Ascending aorta (tissue), 2 donors: ENCODE measurements at regions not wholly inside any gene's neighbourhood (a gene's known extent, or its start where the extent isn't known, plus 50 kb on each side); places are given as distances from the start of the nearest gene placed in this dataset.

Experiments
- DNase-seq, 2 donors: peaks; one replicate each; pipeline ENCODE4 v3.0.0-alpha.2; 2019; ENCODE audit warnings: low spot score in 2 of 2
- H3K27ac ChIP-seq, 2 donors: fragments of 200-600 bp; sonication (generic); one replicate each; pipeline ENCODE4 v1.5.1; 2016 to 2017; ENCODE audit warnings: mild to moderate bottlenecking in 1 of 2
- H3K27me3 ChIP-seq: fragments of 200-600 bp; sonication (generic); one replicate; pipeline ENCODE4 v1.5.1; 2017
- H3K36me3 ChIP-seq, 2 donors: fragments of 200-600 bp; sonication (generic); one replicate each; pipeline ENCODE4 v1.5.1; 2016
- H3K4me1 ChIP-seq, 2 donors: fragments of 200-600 bp; sonication (generic); one replicate each; pipeline ENCODE4 v1.5.1; 2016 to 2017; ENCODE audit warnings: mild to moderate bottlenecking in 1 of 2
- H3K4me3 ChIP-seq, 2 donors: fragments of 200-600 bp; sonication (generic); one replicate each; pipeline ENCODE4 v1.5.1; 2016 to 2017; ENCODE audit warnings: mild to moderate bottlenecking in 1 of 2
- H3K9me3 ChIP-seq, 2 donors: fragments of 200-600 bp; sonication (generic); one replicate each; pipeline ENCODE4 v1.5.1; 2016
- intact Hi-C: fragments of 100-400 bp; cut with DNase I; formaldehyde crosslinking; loops from one replicate; pipeline ENCODE4 v1.15.1; 2023
- TF ChIP-seq, protein P1 (sequence below), 3 experiments: fragments of 200-600 bp in 2 of 3; fragments of 450-650 bp in 1 of 3; sonication (generic) in 2 of 3; IDR thresholded peaks; one replicate each; pipeline ENCODE4 v1.5.1; 2016 to 2019; ENCODE audit warnings: antibody characterized with exemption in 3 of 3, mild to moderate bottlenecking in 1 of 3, moderate library complexity in 1 of 3

- Histone ChIP-seq H3K4me3 (no peak overlapping the region), H3K36me3 (no peaks in the 10 kb centered on the region), H3K4me1 (no peaks in the 10 kb centered on the region), H3K9me3 (no peaks in the 10 kb centered on the region), H3K27me3 (no peaks in the 10 kb centered on the region), H3K27ac (no peak overlapping the region)
- intact Hi-C loops = no loop called here
- TF ChIP-seq, protein P1, sequence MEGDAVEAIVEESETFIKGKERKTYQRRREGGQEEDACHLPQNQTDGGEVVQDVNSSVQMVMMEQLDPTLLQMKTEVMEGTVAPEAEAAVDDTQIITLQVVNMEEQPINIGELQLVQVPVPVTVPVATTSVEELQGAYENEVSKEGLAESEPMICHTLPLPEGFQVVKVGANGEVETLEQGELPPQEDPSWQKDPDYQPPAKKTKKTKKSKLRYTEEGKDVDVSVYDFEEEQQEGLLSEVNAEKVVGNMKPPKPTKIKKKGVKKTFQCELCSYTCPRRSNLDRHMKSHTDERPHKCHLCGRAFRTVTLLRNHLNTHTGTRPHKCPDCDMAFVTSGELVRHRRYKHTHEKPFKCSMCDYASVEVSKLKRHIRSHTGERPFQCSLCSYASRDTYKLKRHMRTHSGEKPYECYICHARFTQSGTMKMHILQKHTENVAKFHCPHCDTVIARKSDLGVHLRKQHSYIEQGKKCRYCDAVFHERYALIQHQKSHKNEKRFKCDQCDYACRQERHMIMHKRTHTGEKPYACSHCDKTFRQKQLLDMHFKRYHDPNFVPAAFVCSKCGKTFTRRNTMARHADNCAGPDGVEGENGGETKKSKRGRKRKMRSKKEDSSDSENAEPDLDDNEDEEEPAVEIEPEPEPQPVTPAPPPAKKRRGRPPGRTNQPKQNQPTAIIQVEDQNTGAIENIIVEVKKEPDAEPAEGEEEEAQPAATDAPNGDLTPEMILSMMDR (IDR thresholded peaks at IDR 0.05) = no peak
- DNase-seq = no peak
Observed at GRCh38 chr13:81722456-81722855, 1381.5 kb upstream of the SPRY2 start.

DNA sequence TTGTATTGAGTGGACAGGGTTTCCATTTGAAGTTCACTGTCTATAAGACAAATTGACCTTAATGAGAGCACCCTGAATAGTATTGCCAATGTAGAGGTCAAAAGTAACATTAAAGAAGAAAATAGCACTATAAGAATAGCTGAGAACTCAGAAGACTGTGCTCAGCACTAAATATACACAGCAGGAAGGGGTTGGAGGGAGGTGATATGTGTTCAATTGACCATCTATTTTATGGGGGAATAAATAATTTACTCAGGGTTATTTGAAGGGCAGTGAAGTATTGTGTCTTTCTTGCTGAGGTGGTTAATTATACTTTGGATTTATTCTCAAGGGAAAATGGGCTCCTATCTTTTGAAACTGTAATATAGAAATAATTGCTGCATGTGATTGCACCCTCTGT is 1380.5 kb upstream of the SPRY2 start:
- no peaks in the 10 kb centered on the region for H3K36me3 ChIP-seq
- H3K4me3 ChIP-seq = no peak overlapping the region
- no peak for DNase-seq
- TF ChIP-seq, protein P1 (IDR thresholded peaks at IDR 0.05) = no peak
- intact Hi-C loops = no loop called here
- H3K9me3 ChIP-seq = no peaks in the 10 kb centered on the region
- H3K4me1 ChIP-seq = no peaks in the 10 kb centered on the region
- no peak overlapping the region for H3K27ac ChIP-seq
- H3K27me3 ChIP-seq = no peaks in the 10 kb centered on the region

DNA sequence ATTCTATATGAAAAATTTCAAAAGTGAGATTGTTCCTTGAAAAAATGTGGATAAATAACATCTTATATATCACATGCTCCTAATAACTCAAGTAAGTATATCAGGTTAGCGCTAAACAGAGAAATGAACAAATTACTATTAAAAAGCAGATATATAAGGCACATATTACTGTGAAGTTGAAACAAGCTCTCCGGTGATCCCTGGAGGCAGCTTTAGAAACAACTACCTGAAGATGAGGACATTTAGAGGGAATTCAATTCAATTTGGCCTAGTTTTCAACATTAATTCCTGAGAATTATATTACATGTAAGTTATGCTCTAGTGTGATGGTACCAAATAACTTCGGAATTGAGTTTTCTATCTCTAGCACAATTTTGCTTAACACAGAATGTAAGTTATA is 1373.6 kb upstream of the SPRY2 start:
- no peaks in the 10 kb centered on the region for H3K27me3 ChIP-seq
- H3K4me3 ChIP-seq = no peak overlapping the region
- no peaks in the 10 kb centered on the region for H3K36me3 ChIP-seq
- DNase-seq = no peak
- H3K9me3 ChIP-seq = no peaks in the 10 kb centered on the region
- no peak overlapping the region for H3K27ac ChIP-seq
- H3K4me1 ChIP-seq = no peaks in the 10 kb centered on the region
- intact Hi-C loops = no loop called here
- TF ChIP-seq, protein P1 (IDR thresholded peaks at IDR 0.05) = no peak

GRCh38 chr13:81713201-81713600 is 1372.3 kb upstream of the SPRY2 start:
- H3K4me3 ChIP-seq = no peak overlapping the region
- no peaks in the 10 kb centered on the region for H3K36me3 ChIP-seq
- no peaks in the 10 kb centered on the region for H3K9me3 ChIP-seq
- no peak for DNase-seq
- no peaks in the 10 kb centered on the region for H3K27me3 ChIP-seq
- H3K4me1 ChIP-seq = no peaks in the 10 kb centered on the region
- intact Hi-C loops = no loop called here
- TF ChIP-seq, protein P1 (IDR thresholded peaks at IDR 0.05) = no peak
- no peak overlapping the region for H3K27ac ChIP-seq

DNA sequence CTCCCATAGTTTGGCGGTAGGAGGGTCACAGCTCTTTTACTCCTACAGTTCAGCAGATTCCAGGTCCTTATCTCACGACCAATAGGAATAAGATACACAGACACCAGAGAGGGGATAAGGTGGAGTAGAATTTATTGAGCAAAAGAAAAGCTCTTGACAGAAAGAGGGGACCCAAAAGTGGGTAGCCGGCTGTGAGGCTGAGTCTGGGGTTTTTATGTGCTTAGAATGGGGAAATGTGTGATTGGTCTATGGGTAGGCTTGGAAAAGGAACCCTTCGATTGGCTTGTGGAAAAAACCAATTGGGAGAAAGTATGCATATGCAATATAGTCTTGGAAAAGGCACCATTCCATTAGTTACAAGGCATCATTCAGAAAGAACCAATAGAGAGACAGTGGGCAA is 1356.9 kb upstream of the SPRY2 start:
- H3K4me3 ChIP-seq = no peak overlapping the region
- intact Hi-C loops = no loop called here
- H3K27ac ChIP-seq = no peak overlapping the region
- H3K9me3 ChIP-seq = no peaks in the 10 kb centered on the region
- H3K27me3 ChIP-seq = no peaks in the 10 kb centered on the region
- TF ChIP-seq, protein P1 (IDR thresholded peaks at IDR 0.05) = no peak
- H3K36me3 ChIP-seq = no peaks in the 10 kb centered on the region
- H3K4me1 ChIP-seq = no peaks in the 10 kb centered on the region
- no peak for DNase-seq

GRCh38 chr13:81686877-81687276 is 1346.0 kb upstream of the SPRY2 start:
- no peak overlapping the region for H3K27ac ChIP-seq
- no peak for DNase-seq
- H3K36me3 ChIP-seq = no peaks in the 10 kb centered on the region
- H3K27me3 ChIP-seq = no peaks in the 10 kb centered on the region
- no peaks in the 10 kb centered on the region for H3K9me3 ChIP-seq
- no peaks in the 10 kb centered on the region for H3K4me1 ChIP-seq
- H3K4me3 ChIP-seq = no peak overlapping the region
- intact Hi-C loops = no loop called here
- TF ChIP-seq, protein P1 (IDR thresholded peaks at IDR 0.05) = no peak
